PC-3 (cell line): ENCODE measurements at regions not wholly inside any gene's neighbourhood (a gene's known extent, or its start where the extent isn't known, plus 50 kb on each side); places are given as distances from the start of the nearest gene placed in this dataset.

Source experiments
- ATAC-seq: fragments of 200-7000 bp; cut with Tn5 transposase; 2 replicates; pipeline ENCODE4 v1.9.1; 2020; ENCODE audit warnings: mild to moderate bottlenecking, moderate library complexity
- BruUV-seq: library from RNA; stranded (reverse); fragments of 400-500 nt; replicated peaks from 2 replicates; lab custom pipeline; 2021; lab: Mats Ljungman, UMichigan
- CTCF ChIA-PET: fragments of 300-600 bp; sonication (Branson Sonifier 250); formaldehyde crosslinking; loops from one replicate; lab custom pipeline; 2022; ENCODE audit warnings: antibody characterized with exemption; lab: Charles Lee
- POLR2A ChIA-PET: fragments of 300-600 bp; sonication (Branson Sonifier 250); formaldehyde crosslinking; loops from one replicate; lab custom pipeline; 2022; ENCODE audit warnings: antibody characterized with exemption; ENCODE audit not compliant: unreplicated experiment; lab: Charles Lee
- DNase-seq: peaks from one replicate; pipeline ENCODE4 v3.0.0-alpha.2; 2015
- H2AFZ ChIP-seq: fragments of 300-600 bp; sonication (generic); 2 replicates; pipeline ENCODE4 v1.6.0; 2016; ENCODE audit warnings: antibody characterized with exemption, low read length
- H3F3A ChIP-seq: fragments of 300-600 bp; sonication (generic); one replicate; pipeline ENCODE4 v1.6.0; 2017; ENCODE audit warnings: antibody characterized with exemption, low read length, control low read depth, mild to moderate bottlenecking; ENCODE audit not compliant: unreplicated experiment
- H3K27ac ChIP-seq: fragments of 300-600 bp; sonication (generic); 2 replicates; pipeline ENCODE4 v1.5.1; 2016; ENCODE audit warnings: mild to moderate bottlenecking, low read length
- H3K27me3 ChIP-seq: fragments of 300-600 bp; sonication (generic); 2 replicates; pipeline ENCODE4 v1.6.1; 2016; ENCODE audit warnings: low read length, mixed read lengths
- H3K36me3 ChIP-seq: fragments of 300-600 bp; sonication (generic); 2 replicates; pipeline ENCODE4 v1.6.1; 2016; ENCODE audit warnings: low read depth, mixed run types, low read length, mixed read lengths
- H3K4me1 ChIP-seq: fragments of 300-600 bp; sonication (generic); 2 replicates; pipeline ENCODE4 v1.5.1; 2016; ENCODE audit warnings: low read length; ENCODE audit not compliant: insufficient read depth
- H3K4me2 ChIP-seq: fragments of 300-600 bp; sonication (generic); 2 replicates; pipeline ENCODE4 v1.6.0; 2016; ENCODE audit warnings: low read length
- H3K4me3 ChIP-seq: fragments of 300-600 bp; sonication (generic); 2 replicates; pipeline ENCODE4 v1.5.1; 2016; ENCODE audit warnings: mild to moderate bottlenecking, low read length, mixed read lengths
- H3K79me2 ChIP-seq: fragments of 300-600 bp; sonication (generic); 2 replicates; pipeline ENCODE4 v1.6.1; 2017; ENCODE audit warnings: low read length, mixed read lengths
- H3K9ac ChIP-seq: fragments of 300-600 bp; sonication (generic); 2 replicates; pipeline ENCODE4 v1.6.0; 2016; ENCODE audit warnings: mild to moderate bottlenecking, low read length
- H3K9me2 ChIP-seq: fragments of 300-600 bp; sonication (generic); replicated peaks from 2 replicates; pipeline ENCODE4 v1.6.1; 2016; ENCODE audit warnings: mixed run types, low read length, mixed read lengths
- H3K9me3 ChIP-seq: fragments of 300-600 bp; sonication (generic); 2 replicates; pipeline ENCODE4 v1.6.1; 2016; ENCODE audit warnings: low read length, mixed read lengths
- H4K20me1 ChIP-seq: fragments of 300-600 bp; sonication (generic); 2 replicates; pipeline ENCODE4 v1.6.1; 2016; ENCODE audit warnings: low read length, mixed read lengths
- EZH2 ChIP-seq: fragments of 300-600 bp; sonication (generic); IDR thresholded peaks from one replicate; pipeline ENCODE4 v1.6.1; 2017; ENCODE audit warnings: antibody characterized with exemption, mild to moderate bottlenecking, low read length; ENCODE audit not compliant: unreplicated experiment
- EZH2phosphoT487 ChIP-seq: fragments of 300-600 bp; sonication (generic); IDR thresholded peaks from 2 replicates; pipeline ENCODE4 v1.6.1; 2018; ENCODE audit warnings: mild to moderate bottlenecking, antibody characterized with exemption, low read length, borderline replicate concordance
- intact Hi-C: fragments of 100-400 bp; cut with micrococcal nuclease; formaldehyde crosslinking; loops from 2 replicates; pipeline ENCODE4 v1.9.0; 2023
- TF ChIP-seq, protein P1 (sequence below): fragments of 300-600 bp; sonication (generic); conservative IDR thresholded peaks from 2 replicates; pipeline ENCODE4 v1.5.1; 2017; ENCODE audit warnings: antibody characterized with exemption, low read depth, mild to moderate bottlenecking, low read length

DNA sequence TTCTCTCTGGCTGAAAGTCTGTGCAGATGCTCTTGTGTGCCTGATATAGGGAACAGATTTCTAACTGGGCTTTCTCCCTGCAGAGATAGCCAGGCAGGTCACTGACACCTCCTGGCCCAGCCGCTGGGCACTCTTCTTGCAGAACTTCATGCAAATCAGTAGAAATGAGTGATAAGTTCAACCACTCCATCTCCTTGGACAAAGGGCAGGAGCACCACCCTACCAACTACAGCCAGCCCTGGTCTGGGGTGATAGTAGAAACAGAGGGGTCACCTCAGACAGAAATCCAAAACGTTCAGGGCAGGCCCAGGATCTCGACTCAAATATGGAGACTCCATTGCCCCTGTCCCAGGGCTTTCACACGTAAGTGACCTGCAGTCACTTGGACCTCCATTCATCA is 917.8 kb upstream of the ZNF722 start:
- Histone ChIP-seq H3F3A (no peaks in the 10 kb centered on the region), H3K36me3 (no peaks in the 10 kb centered on the region), H3K79me2 (no peaks in the 10 kb centered on the region), H4K20me1 (no peaks in the 10 kb centered on the region), H3K4me3 (no peak overlapping the region), H3K27me3 (no peaks in the 10 kb centered on the region), H3K9me3 (peaks cover 26% of the 10 kb centered on the region), H3K4me2 (no peak overlapping the region), H2AFZ (no peak overlapping the region), H3K4me1 (no peaks in the 10 kb centered on the region), H3K9ac (no peak overlapping the region), H3K27ac (no peak overlapping the region), H3K9me2 (no peaks in the 10 kb centered on the region)
- CTCF ChIA-PET = no interaction called here
- no TSS peak for BruUV-seq
- ATAC-seq = no peak
- TF ChIP-seq EZH2 = no peak
- TF ChIP-seq, protein P1, sequence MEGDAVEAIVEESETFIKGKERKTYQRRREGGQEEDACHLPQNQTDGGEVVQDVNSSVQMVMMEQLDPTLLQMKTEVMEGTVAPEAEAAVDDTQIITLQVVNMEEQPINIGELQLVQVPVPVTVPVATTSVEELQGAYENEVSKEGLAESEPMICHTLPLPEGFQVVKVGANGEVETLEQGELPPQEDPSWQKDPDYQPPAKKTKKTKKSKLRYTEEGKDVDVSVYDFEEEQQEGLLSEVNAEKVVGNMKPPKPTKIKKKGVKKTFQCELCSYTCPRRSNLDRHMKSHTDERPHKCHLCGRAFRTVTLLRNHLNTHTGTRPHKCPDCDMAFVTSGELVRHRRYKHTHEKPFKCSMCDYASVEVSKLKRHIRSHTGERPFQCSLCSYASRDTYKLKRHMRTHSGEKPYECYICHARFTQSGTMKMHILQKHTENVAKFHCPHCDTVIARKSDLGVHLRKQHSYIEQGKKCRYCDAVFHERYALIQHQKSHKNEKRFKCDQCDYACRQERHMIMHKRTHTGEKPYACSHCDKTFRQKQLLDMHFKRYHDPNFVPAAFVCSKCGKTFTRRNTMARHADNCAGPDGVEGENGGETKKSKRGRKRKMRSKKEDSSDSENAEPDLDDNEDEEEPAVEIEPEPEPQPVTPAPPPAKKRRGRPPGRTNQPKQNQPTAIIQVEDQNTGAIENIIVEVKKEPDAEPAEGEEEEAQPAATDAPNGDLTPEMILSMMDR = no peak
- no peak for TF ChIP-seq EZH2phosphoT487
- intact Hi-C loops = no loop called here
- POLR2A ChIA-PET = no interaction called here
- no peak for DNase-seq

DNA sequence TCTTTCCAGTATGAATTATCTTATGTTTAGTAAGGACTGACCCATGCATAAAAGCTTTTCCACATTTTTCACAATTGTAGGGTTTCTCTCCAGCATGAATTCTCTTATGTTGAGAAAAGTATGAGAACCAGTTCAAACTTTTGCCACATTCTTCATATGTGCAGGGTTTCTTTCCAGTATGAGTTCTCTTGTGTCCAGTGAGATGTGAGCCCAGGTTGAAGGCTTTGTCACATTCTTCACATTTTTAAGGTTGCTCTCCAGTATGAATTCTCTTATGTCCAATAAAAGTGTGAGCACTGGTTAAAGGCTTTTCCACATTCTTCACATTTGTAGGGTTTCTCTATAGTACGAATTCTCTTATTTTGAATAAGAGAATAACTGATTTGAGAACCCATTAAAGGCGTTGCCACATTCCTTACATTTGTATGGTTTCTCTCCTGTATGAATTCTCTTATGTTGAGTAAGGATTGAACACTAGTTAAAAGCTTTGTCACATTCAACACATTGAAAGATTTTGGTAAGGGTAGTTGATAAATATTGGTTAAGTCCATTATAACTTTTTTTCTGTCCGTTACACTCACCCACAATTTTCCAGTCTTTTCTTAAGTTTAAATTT is 911.0 kb upstream of the ZNF722 start:
- no peaks in the 10 kb centered on the region; the same call in 1 of the 2 replicates for H3K36me3 ChIP-seq
- TF ChIP-seq EZH2 = no peak
- TF ChIP-seq, protein P1 = no peak
- TF ChIP-seq EZH2phosphoT487 = no peak
- H3K27me3 ChIP-seq = no peaks in the 10 kb centered on the region
- no peaks in the 10 kb centered on the region for H3F3A ChIP-seq
- H3K4me3 ChIP-seq = no peak overlapping the region; the same call in 1 of the 2 replicates
- H3K27ac ChIP-seq = no peak overlapping the region
- H3K4me1 ChIP-seq = no peaks in the 10 kb centered on the region
- no peak overlapping the region for H2AFZ ChIP-seq
- H3K9ac ChIP-seq = no peak overlapping the region
- DNase-seq = no peak
- no peak for ATAC-seq
- no TSS peak for BruUV-seq
- no peak overlapping the region for H3K4me2 ChIP-seq
- POLR2A ChIA-PET = no interaction called here
- H4K20me1 ChIP-seq = no peaks in the 10 kb centered on the region
- CTCF ChIA-PET = no interaction called here
- intact Hi-C loops = no loop called here
- no peaks in the 10 kb centered on the region for H3K79me2 ChIP-seq
- no peaks in the 10 kb centered on the region for H3K9me2 ChIP-seq
- peaks cover 51% of the 10 kb centered on the region for H3K9me3 ChIP-seq

DNA sequence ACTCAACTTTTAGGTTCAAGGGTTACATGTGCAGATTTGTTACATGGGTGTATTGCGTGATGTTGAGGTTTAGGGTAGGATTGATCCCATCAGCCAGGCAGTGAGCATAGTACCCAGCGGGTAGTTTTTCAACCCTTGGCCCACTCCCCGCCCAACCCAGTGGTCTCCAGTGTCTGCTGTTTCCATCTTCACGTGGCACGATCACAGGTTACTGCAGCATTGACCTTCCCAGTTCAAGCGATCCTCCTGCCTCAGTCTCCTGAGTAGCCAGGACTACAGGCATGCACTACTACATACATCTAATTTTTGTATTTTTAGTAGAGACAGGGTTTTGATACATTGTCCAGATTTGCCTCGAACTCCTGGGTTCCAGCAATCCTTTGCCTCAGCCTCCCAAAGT is 905.7 kb upstream of the ZNF722 start:
- CTCF ChIA-PET = no interaction called here
- TF ChIP-seq EZH2phosphoT487 (no peak), EZH2 (no peak)
- TF ChIP-seq, protein P1 = no peak
- Histone ChIP-seq H4K20me1 (no peaks in the 10 kb centered on the region), H3K9me2 (no peaks in the 10 kb centered on the region), H3F3A (no peaks in the 10 kb centered on the region), H3K4me1 (no peaks in the 10 kb centered on the region), H3K9me3 (peaks cover 21% of the 10 kb centered on the region), H3K36me3 (no peaks in the 10 kb centered on the region), H3K4me3 (no peak overlapping the region), H2AFZ (no peak overlapping the region), H3K79me2 (no peaks in the 10 kb centered on the region), H3K27me3 (no peaks in the 10 kb centered on the region), H3K4me2 (no peak overlapping the region), H3K27ac (no peak overlapping the region), H3K9ac (no peak overlapping the region)
- intact Hi-C loops = no loop called here
- no TSS peak for BruUV-seq
- ATAC-seq (no peak), DNase-seq (no peak)
- POLR2A ChIA-PET = no interaction called here
